ENCODE measurements at regions not wholly inside any gene's neighbourhood (a gene's known extent, or its start where the extent isn't known, plus 50 kb on each side); places are given as distances from the start of the nearest gene placed in this dataset.

- no peaks in the 10 kb centered on the region for H3K4me1 ChIP-seq (ENCODE audit: control insufficient read depth, low read length)
- H3K9me3 ChIP-seq (ENCODE audit: control insufficient read depth, insufficient read depth, low read length) = no peaks in the 10 kb centered on the region
- H3K9me2 ChIP-seq (replicated peaks; ENCODE audit: control insufficient read depth, low read length) = no peaks in the 10 kb centered on the region
- no peak overlapping the region for H3K4me2 ChIP-seq (ENCODE audit: low read length)
- no peaks in the 10 kb centered on the region for H3K36me3 ChIP-seq (ENCODE audit: control insufficient read depth, low read length)
- no peak for TF ChIP-seq CTCF (IDR thresholded peaks at IDR 0.05; ENCODE audit: low read depth, low read length, poor library complexity, severe bottlenecking)
- no peak for TF ChIP-seq EZH2phosphoT487 (IDR thresholded peaks at IDR 0.05; ENCODE audit: borderline replicate concordance, low read length)
- no peaks in the 10 kb centered on the region for H3K79me2 ChIP-seq (ENCODE audit: control insufficient read depth, low read length)
- no peak overlapping the region for H3K4me3 ChIP-seq (ENCODE audit: low read length)
- H4K20me1 ChIP-seq (ENCODE audit: control insufficient read depth, insufficient read depth, low read depth, low read length) = no peaks in the 10 kb centered on the region
- no peaks in the 10 kb centered on the region for H3F3A ChIP-seq (ENCODE audit: control insufficient read depth, insufficient read depth)
- H3K27ac ChIP-seq (ENCODE audit: low read depth, low read length) = no peak overlapping the region
- no peaks in the 10 kb centered on the region for H3K27me3 ChIP-seq (ENCODE audit: control insufficient read depth, low read length)
Measured at GRCh38 chr2:53568469-53568868, 199.1 kb upstream of the CHAC2 start.

- Histone ChIP-seq H3K4me3 (ENCODE audit: low read length) (no peak overlapping the region), H3K27me3 (ENCODE audit: control insufficient read depth, low read length) (no peaks in the 10 kb centered on the region), H4K20me1 (ENCODE audit: control insufficient read depth, insufficient read depth, low read depth, low read length) (no peaks in the 10 kb centered on the region), H3K79me2 (ENCODE audit: control insufficient read depth, low read length) (no peaks in the 10 kb centered on the region), H3K9me2 (replicated peaks; ENCODE audit: control insufficient read depth, low read length) (no peaks in the 10 kb centered on the region), H3F3A (ENCODE audit: control insufficient read depth, insufficient read depth) (no peaks in the 10 kb centered on the region), H3K36me3 (ENCODE audit: control insufficient read depth, low read length) (no peaks in the 10 kb centered on the region), H3K4me2 (ENCODE audit: low read length) (no peak overlapping the region), H3K4me1 (ENCODE audit: control insufficient read depth, low read length) (no peaks in the 10 kb centered on the region), H3K27ac (ENCODE audit: low read depth, low read length) (no peak overlapping the region), H3K9me3 (ENCODE audit: control insufficient read depth, insufficient read depth, low read length) (no peaks in the 10 kb centered on the region)
- TF ChIP-seq EZH2phosphoT487 (IDR thresholded peaks at IDR 0.05; ENCODE audit: borderline replicate concordance, low read length) (no peak), CTCF (IDR thresholded peaks at IDR 0.05; ENCODE audit: low read depth, low read length, poor library complexity, severe bottlenecking) (no peak)
Measured at GRCh38 chr2:53567073-53567472, 200.5 kb upstream of the CHAC2 start.

GRCh38 chr2:53562407-53562806 is 205.2 kb upstream of the CHAC2 start:
- Histone ChIP-seq H3K79me2 (ENCODE audit: control insufficient read depth, low read length) (no peaks in the 10 kb centered on the region), H3F3A (ENCODE audit: control insufficient read depth, insufficient read depth) (no peaks in the 10 kb centered on the region), H4K20me1 (ENCODE audit: control insufficient read depth, insufficient read depth, low read depth, low read length) (no peaks in the 10 kb centered on the region), H3K36me3 (ENCODE audit: control insufficient read depth, low read length) (no peaks in the 10 kb centered on the region), H3K4me3 (ENCODE audit: low read length) (no peak overlapping the region), H3K9me3 (ENCODE audit: control insufficient read depth, insufficient read depth, low read length) (no peaks in the 10 kb centered on the region), H3K4me1 (ENCODE audit: control insufficient read depth, low read length) (no peaks in the 10 kb centered on the region), H3K27me3 (ENCODE audit: control insufficient read depth, low read length) (no peaks in the 10 kb centered on the region), H3K27ac (ENCODE audit: low read depth, low read length) (no peak overlapping the region), H3K4me2 (ENCODE audit: low read length) (no peak overlapping the region), H3K9me2 (replicated peaks; ENCODE audit: control insufficient read depth, low read length) (no peaks in the 10 kb centered on the region)
- TF ChIP-seq CTCF (IDR thresholded peaks at IDR 0.05; ENCODE audit: low read depth, low read length, poor library complexity, severe bottlenecking) = no peak
- TF ChIP-seq EZH2phosphoT487 (IDR thresholded peaks at IDR 0.05; ENCODE audit: borderline replicate concordance, low read length) = no peak

- Histone ChIP-seq H3K4me2 (ENCODE audit: low read length) (no peak overlapping the region), H3K4me3 (ENCODE audit: low read length) (no peak overlapping the region), H3K27ac (ENCODE audit: low read depth, low read length) (no peak overlapping the region), H3K4me1 (ENCODE audit: control insufficient read depth, low read length) (no peaks in the 10 kb centered on the region), H3K9me3 (ENCODE audit: control insufficient read depth, insufficient read depth, low read length) (no peaks in the 10 kb centered on the region), H3K79me2 (ENCODE audit: control insufficient read depth, low read length) (no peaks in the 10 kb centered on the region), H3K9me2 (replicated peaks; ENCODE audit: control insufficient read depth, low read length) (no peaks in the 10 kb centered on the region), H3K27me3 (ENCODE audit: control insufficient read depth, low read length) (no peaks in the 10 kb centered on the region), H3F3A (ENCODE audit: control insufficient read depth, insufficient read depth) (no peaks in the 10 kb centered on the region), H3K36me3 (ENCODE audit: control insufficient read depth, low read length) (no peaks in the 10 kb centered on the region), H4K20me1 (ENCODE audit: control insufficient read depth, insufficient read depth, low read depth, low read length) (no peaks in the 10 kb centered on the region)
- no peak for TF ChIP-seq EZH2phosphoT487 (IDR thresholded peaks at IDR 0.05; ENCODE audit: borderline replicate concordance, low read length)
- TF ChIP-seq CTCF (IDR thresholded peaks at IDR 0.05; ENCODE audit: low read depth, low read length, poor library complexity, severe bottlenecking) = no peak
Measured at GRCh38 chr2:53561155-53561554, 206.4 kb upstream of the CHAC2 start.

All from DOHH2 (cell line).